Fibroblast of lung (primary cell): ENCODE measurements at regions not wholly inside any gene's neighbourhood (a gene's known extent, or its start where the extent isn't known, plus 50 kb on each side); places are given as distances from the start of the nearest gene placed in this dataset.

Source experiments
- DNase-seq, 2 donors: peaks; one replicate each; pipeline versions ENCODE4 v3.0.0 to v3.0.0-alpha.2; 2010; ENCODE audit warnings: low read depth in 2 of 2
- H2AFZ ChIP-seq: 2 replicates; pipeline ENCODE4 v1.5.1; 2012; ENCODE audit warnings: low read length, control low read depth, inconsistent platforms
- H3K27ac ChIP-seq: 2 replicates; pipeline ENCODE4 v1.5.1; 2011; ENCODE audit warnings: low read length, control low read depth; ENCODE audit not compliant: insufficient read depth
- H3K27me3 ChIP-seq: 2 replicates; pipeline ENCODE4 v1.5.1; 2011; ENCODE audit warnings: mild to moderate bottlenecking, low read length; ENCODE audit not compliant: control insufficient read depth, insufficient read depth
- H3K36me3 ChIP-seq: 2 replicates; pipeline ENCODE4 v1.5.1; 2011; ENCODE audit warnings: low read length; ENCODE audit not compliant: control insufficient read depth, insufficient read depth
- H3K4me1 ChIP-seq: 2 replicates; pipeline ENCODE4 v1.5.1; 2011; ENCODE audit warnings: low read length; ENCODE audit not compliant: control insufficient read depth, insufficient read depth; ENCODE audit errors: extremely low read depth
- H3K4me2 ChIP-seq: 2 replicates; pipeline ENCODE4 v1.5.1; 2011; ENCODE audit warnings: low read length, control low read depth; ENCODE audit not compliant: insufficient read depth; ENCODE audit errors: extremely low read depth
- H3K4me3 ChIP-seq, 4 experiments: fragments of 200-600 bp in 1 of 4; sonication (generic) in 1 of 4; replicated peaks in 1 of 4; 2 replicates each; pipeline ENCODE4 v1.5.1; 2011 to 2016; ENCODE audit warnings: low read length in 4 of 4, low read depth in 3 of 4, mild to moderate bottlenecking in 3 of 4, control low read depth in 2 of 4, inconsistent platforms in 1 of 4, mixed read lengths in 1 of 4; ENCODE audit not compliant: insufficient read depth in 1 of 4; ENCODE audit errors: control extremely low read depth in 1 of 4
- H3K79me2 ChIP-seq: 2 replicates; pipeline ENCODE4 v1.5.1; 2012; ENCODE audit warnings: mild to moderate bottlenecking, low read length, inconsistent platforms; ENCODE audit not compliant: control insufficient read depth, insufficient read depth
- H3K9ac ChIP-seq: 2 replicates; pipeline ENCODE4 v1.5.1; 2011; ENCODE audit warnings: mild to moderate bottlenecking, low read length, control low read depth; ENCODE audit not compliant: insufficient read depth
- H3K9me3 ChIP-seq: 2 replicates; pipeline ENCODE4 v1.5.1; 2012; ENCODE audit warnings: low read depth, low read length; ENCODE audit not compliant: control insufficient read depth, insufficient read depth
- H4K20me1 ChIP-seq: 2 replicates; pipeline ENCODE4 v1.5.1; 2011; ENCODE audit warnings: low read length; ENCODE audit not compliant: control insufficient read depth, insufficient read depth; ENCODE audit errors: extremely low read depth
- EZH2 ChIP-seq: IDR thresholded peaks from 2 replicates; pipeline ENCODE4 v1.5.1; 2012; ENCODE audit warnings: low read length, control low read depth, mild to moderate bottlenecking; ENCODE audit errors: missing control alignments
- TF ChIP-seq, protein P1 (sequence below), 2 donors: IDR thresholded peaks in 1 of 2; conservative IDR thresholded peaks in 1 of 2; 1 replicate in 1 of 2; 2 replicates in 1 of 2; pipeline ENCODE4 v1.5.1; 2011 to 2012; ENCODE audit warnings: low read length in 2 of 2, control low read depth in 1 of 2, inconsistent platforms in 1 of 2, low read depth in 1 of 2, mild to moderate bottlenecking in 1 of 2

DNA sequence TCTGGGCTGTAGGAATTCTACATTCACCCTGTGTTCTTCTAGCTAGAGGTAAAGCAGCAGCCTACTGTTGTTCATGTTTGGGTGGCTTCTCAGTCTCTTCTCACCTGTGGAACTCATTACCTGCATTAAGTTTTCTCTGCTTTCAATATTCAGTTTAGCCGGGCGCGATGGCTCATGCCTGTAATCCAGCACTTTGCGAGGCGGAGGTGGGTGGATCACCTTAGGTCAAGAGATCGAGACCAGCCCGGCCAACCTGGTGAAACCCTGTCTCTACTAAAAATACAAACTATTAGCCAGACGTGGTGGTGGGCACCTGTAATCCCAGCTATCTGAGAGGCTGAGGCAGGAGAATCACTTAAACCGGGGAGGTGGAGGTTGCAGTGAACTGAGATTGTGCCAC lies 139.8 kb upstream of the UBE2E3 start:
- H3K4me1 ChIP-seq = no peaks in the 10 kb centered on the region
- no peak for DNase-seq
- H3K9me3 ChIP-seq = no peaks in the 10 kb centered on the region
- no peak overlapping the region for H3K9ac ChIP-seq
- TF ChIP-seq EZH2 = no peak
- H4K20me1 ChIP-seq = no peaks in the 10 kb centered on the region
- no peaks in the 10 kb centered on the region for H3K27me3 ChIP-seq
- no peak overlapping the region for H3K4me2 ChIP-seq
- no peak overlapping the region for H3K27ac ChIP-seq
- no peak overlapping the region for H2AFZ ChIP-seq
- H3K4me3 ChIP-seq = no peak overlapping the region
- H3K79me2 ChIP-seq = no peaks in the 10 kb centered on the region
- no peaks in the 10 kb centered on the region for H3K36me3 ChIP-seq

DNA sequence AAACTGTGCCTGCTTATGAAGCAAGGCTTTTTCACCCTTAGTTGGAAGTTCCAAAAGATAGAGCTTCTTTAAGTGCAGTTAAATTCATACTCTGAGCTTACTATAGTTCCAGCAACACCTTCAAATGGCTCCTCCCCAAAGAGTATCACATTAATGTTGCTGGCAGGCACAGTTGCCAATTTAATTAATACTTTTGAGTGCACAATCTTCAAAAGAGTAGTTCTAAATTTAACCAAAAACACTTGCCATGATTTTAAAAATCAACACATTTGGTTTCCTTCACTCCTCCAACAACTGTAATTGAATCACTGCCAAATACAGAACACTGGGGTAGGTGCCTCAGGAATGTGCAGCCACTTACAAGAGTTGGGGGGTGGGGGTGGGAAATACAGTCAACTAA lies 150.6 kb upstream of the UBE2E3 start:
- H3K27me3 ChIP-seq = no peaks in the 10 kb centered on the region
- H4K20me1 ChIP-seq = no peaks in the 10 kb centered on the region
- no peak overlapping the region for H3K27ac ChIP-seq
- TF ChIP-seq, protein P1, sequence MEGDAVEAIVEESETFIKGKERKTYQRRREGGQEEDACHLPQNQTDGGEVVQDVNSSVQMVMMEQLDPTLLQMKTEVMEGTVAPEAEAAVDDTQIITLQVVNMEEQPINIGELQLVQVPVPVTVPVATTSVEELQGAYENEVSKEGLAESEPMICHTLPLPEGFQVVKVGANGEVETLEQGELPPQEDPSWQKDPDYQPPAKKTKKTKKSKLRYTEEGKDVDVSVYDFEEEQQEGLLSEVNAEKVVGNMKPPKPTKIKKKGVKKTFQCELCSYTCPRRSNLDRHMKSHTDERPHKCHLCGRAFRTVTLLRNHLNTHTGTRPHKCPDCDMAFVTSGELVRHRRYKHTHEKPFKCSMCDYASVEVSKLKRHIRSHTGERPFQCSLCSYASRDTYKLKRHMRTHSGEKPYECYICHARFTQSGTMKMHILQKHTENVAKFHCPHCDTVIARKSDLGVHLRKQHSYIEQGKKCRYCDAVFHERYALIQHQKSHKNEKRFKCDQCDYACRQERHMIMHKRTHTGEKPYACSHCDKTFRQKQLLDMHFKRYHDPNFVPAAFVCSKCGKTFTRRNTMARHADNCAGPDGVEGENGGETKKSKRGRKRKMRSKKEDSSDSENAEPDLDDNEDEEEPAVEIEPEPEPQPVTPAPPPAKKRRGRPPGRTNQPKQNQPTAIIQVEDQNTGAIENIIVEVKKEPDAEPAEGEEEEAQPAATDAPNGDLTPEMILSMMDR (conservative IDR thresholded peaks at IDR 0.05 in 1 of 2, IDR thresholded peaks at IDR 0.05 in 1 of 2; ENCODE audit: low read depth in 1 of 2, low read length in 2 of 2) = no peak
- TF ChIP-seq EZH2 = no peak
- no peak overlapping the region for H3K9ac ChIP-seq
- no peak overlapping the region for H3K4me3 ChIP-seq
- no peak overlapping the region for H3K4me2 ChIP-seq
- H3K9me3 ChIP-seq = no peaks in the 10 kb centered on the region
- no peak overlapping the region for H2AFZ ChIP-seq
- no peaks in the 10 kb centered on the region for H3K36me3 ChIP-seq
- DNase-seq = no peak
- no peaks in the 10 kb centered on the region for H3K4me1 ChIP-seq
- no peaks in the 10 kb centered on the region for H3K79me2 ChIP-seq

DNA sequence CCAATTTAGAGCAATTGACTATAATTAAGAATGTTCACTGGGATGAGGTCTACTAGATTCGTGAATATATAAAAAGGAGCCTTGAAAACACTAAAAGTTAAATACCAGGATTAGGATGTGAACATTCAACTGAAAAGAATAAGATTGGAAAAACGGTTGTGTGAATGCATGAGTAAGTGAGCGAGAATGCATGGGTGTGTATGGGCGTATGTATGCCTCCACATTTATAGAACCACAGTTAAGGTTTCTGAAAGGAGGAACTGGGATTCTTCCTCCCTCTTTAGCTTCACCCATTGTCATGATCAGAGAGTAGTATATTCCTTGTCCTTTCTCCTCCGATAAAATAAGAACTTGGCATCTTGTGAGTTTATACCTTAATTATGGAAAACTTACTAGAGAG lies 151.1 kb upstream of the UBE2E3 start:
- no peak overlapping the region for H3K27ac ChIP-seq

More for the DNA sequence above, 151.1 kb upstream of the UBE2E3 start:
- Histone ChIP-seq H3K36me3 (no peaks in the 10 kb centered on the region), H4K20me1 (no peaks in the 10 kb centered on the region), H3K4me3 (no peak overlapping the region), H3K4me1 (no peaks in the 10 kb centered on the region), H3K79me2 (no peaks in the 10 kb centered on the region), H3K9ac (no peak overlapping the region), H3K27me3 (no peaks in the 10 kb centered on the region), H3K9me3 (no peaks in the 10 kb centered on the region), H2AFZ (no peak overlapping the region), H3K4me2 (no peak overlapping the region)
- peak in 1 of 2 donors; percentile 44 for DNase-seq
- no peak for TF ChIP-seq EZH2
- TF ChIP-seq, protein P1 (conservative IDR thresholded peaks at IDR 0.05 in 1 of 2, IDR thresholded peaks at IDR 0.05 in 1 of 2; ENCODE audit: low read depth in 1 of 2, low read length in 2 of 2) = no peak
